HuH-7.5 (cell line): ENCODE measurements at regions not wholly inside any gene's neighbourhood (a gene's known extent, or its start where the extent isn't known, plus 50 kb on each side); places are given as distances from the start of the nearest gene placed in this dataset.
"Not testable (repeated sequence)": the region's sequence is repeated elsewhere in the genome, so short reads cannot be mapped to it uniquely, and the experiment has no call there.

Experiments
- DNase-seq: peaks from one replicate; pipeline ENCODE4 v3.0.0; 2011; ENCODE audit warnings: low spot score

- not testable (repeated sequence) for DNase-seq
Measured at GRCh38 chrX:10469-11458, 270.4 kb upstream of the PLCXD1 start.

- DNase-seq: not testable (repeated sequence)
Measured at GRCh38 chrX:13821-14443, 267.2 kb upstream of the PLCXD1 start.

GRCh38 chrX:14452-14851, 266.7 kb upstream of the PLCXD1 start:
- DNase-seq: not testable (repeated sequence)

GRCh38 chrX:18768-19454, 262.3 kb upstream of the PLCXD1 start:
- not testable (repeated sequence) for DNase-seq

- DNase-seq: not testable (repeated sequence)
Measured at GRCh38 chrX:19455-19827, 261.7 kb upstream of the PLCXD1 start.

- peak; percentile 13 for DNase-seq
Measured at GRCh38 chrX:19912-20571, 261.1 kb upstream of the PLCXD1 start.

GRCh38 chrX:24139-24538, 257.0 kb upstream of the PLCXD1 start:
- not testable (repeated sequence) for DNase-seq
